H9 (cell line): ENCODE measurements at regions not wholly inside any gene's neighbourhood (a gene's known extent, or its start where the extent isn't known, plus 50 kb on each side); places are given as distances from the start of the nearest gene placed in this dataset.

ENCODE experiments used
- DNase-seq: peaks from one replicate; pipeline ENCODE4 v3.0.0-alpha.2; 2017
- H2AFZ ChIP-seq: one replicate; pipeline ENCODE4 v1.6.1; 2013; ENCODE audit warnings: mild to moderate bottlenecking, low read length, control low read depth, moderate library complexity
- H2AK5ac ChIP-seq: 2 replicates; pipeline ENCODE4 v1.6.1; 2013; ENCODE audit warnings: low read length, control low read depth, mixed read lengths; ENCODE audit not compliant: insufficient read length
- H2BK120ac ChIP-seq: one replicate; pipeline ENCODE4 v1.6.1; 2013; ENCODE audit warnings: low read depth, mild to moderate bottlenecking, low read length, control low read depth, inconsistent platforms; ENCODE audit not compliant: poor library complexity, severe bottlenecking
- H2BK12ac ChIP-seq: 2 replicates; pipeline ENCODE4 v1.6.1; 2013; ENCODE audit warnings: low read length, control low read depth, mixed read lengths, low read depth; ENCODE audit not compliant: insufficient read length
- H2BK15ac ChIP-seq: 2 replicates; pipeline ENCODE4 v1.6.1; 2013; ENCODE audit warnings: low read depth, low read length, control low read depth
- H2BK20ac ChIP-seq: one replicate; pipeline ENCODE4 v1.6.1; 2013; ENCODE audit warnings: low read depth, mild to moderate bottlenecking, low read length, control low read depth, inconsistent platforms; ENCODE audit not compliant: poor library complexity, severe bottlenecking
- H2BK5ac ChIP-seq: 2 replicates; pipeline ENCODE4 v1.6.1; 2013; ENCODE audit warnings: low read length, control low read depth, mixed read lengths; ENCODE audit not compliant: insufficient read length
- H3K14ac ChIP-seq: 2 replicates; pipeline ENCODE4 v1.6.1; 2013; ENCODE audit warnings: low read length, control low read depth; ENCODE audit not compliant: insufficient read depth
- H3K18ac ChIP-seq: 2 replicates; pipeline ENCODE4 v1.6.1; 2013; ENCODE audit warnings: low read depth, mild to moderate bottlenecking, mixed read lengths, low read length, control low read depth; ENCODE audit not compliant: insufficient read length
- H3K23ac ChIP-seq: 2 replicates; pipeline ENCODE4 v1.6.1; 2013; ENCODE audit warnings: low read length, control low read depth, mixed read lengths, low read depth; ENCODE audit not compliant: insufficient read length
- H3K23me2 ChIP-seq: 2 replicates; pipeline ENCODE4 v1.6.1; 2013; ENCODE audit warnings: low read depth, mild to moderate bottlenecking, mixed read lengths, low read length, control low read depth; ENCODE audit not compliant: insufficient read length, poor library complexity, severe bottlenecking
- H3K27ac ChIP-seq: 2 replicates; pipeline ENCODE4 v1.5.1; 2013; ENCODE audit warnings: low read length, control low read depth, mixed read lengths, low read depth; ENCODE audit not compliant: insufficient read length
- H3K27me3 ChIP-seq: 2 replicates; pipeline ENCODE4 v1.6.1; 2013; ENCODE audit warnings: low read length, control low read depth, inconsistent platforms; ENCODE audit not compliant: insufficient read depth
- H3K4ac ChIP-seq: 2 replicates; pipeline ENCODE4 v1.6.1; 2013; ENCODE audit warnings: low read depth, mild to moderate bottlenecking, control low read depth, inconsistent platforms, low read length, moderate library complexity
- H3K4me1 ChIP-seq: 2 replicates; pipeline ENCODE4 v1.6.1; 2013; ENCODE audit warnings: low read length, control low read depth, inconsistent platforms; ENCODE audit not compliant: insufficient read depth
- H3K4me2 ChIP-seq: 2 replicates; pipeline ENCODE4 v1.6.1; 2013; ENCODE audit warnings: low read length, control low read depth, mixed read lengths; ENCODE audit not compliant: insufficient read length, insufficient read depth
- H3K56ac ChIP-seq: 2 replicates; pipeline ENCODE4 v1.6.1; 2013; ENCODE audit warnings: low read depth, mild to moderate bottlenecking, mixed read lengths, low read length, control low read depth; ENCODE audit not compliant: insufficient read length
- H3K79me1 ChIP-seq: 2 replicates; pipeline ENCODE4 v1.6.1; 2013; ENCODE audit warnings: low read depth, mild to moderate bottlenecking, moderate library complexity, low read length, control low read depth, inconsistent platforms; ENCODE audit not compliant: insufficient read depth, poor library complexity, severe bottlenecking
- H3K79me2 ChIP-seq: 2 replicates; pipeline ENCODE4 v1.6.1; 2013; ENCODE audit warnings: low read length, control low read depth, inconsistent platforms; ENCODE audit not compliant: insufficient read depth
- H3K9ac ChIP-seq: 2 replicates; pipeline ENCODE4 v1.6.1; 2013; ENCODE audit warnings: low read length, control low read depth, mixed read lengths; ENCODE audit not compliant: insufficient read length; ENCODE audit errors: extremely low read depth
- H3K9me3 ChIP-seq: one replicate; pipeline ENCODE4 v1.6.1; 2013; ENCODE audit warnings: low read depth, low read length, inconsistent platforms; ENCODE audit not compliant: control insufficient read depth
- H3T11ph ChIP-seq: one replicate; pipeline ENCODE4 v1.6.1; 2013; ENCODE audit warnings: mild to moderate bottlenecking, low read length, control low read depth, inconsistent platforms
- H4K20me1 ChIP-seq: one replicate; pipeline ENCODE4 v1.6.1; 2013; ENCODE audit not compliant: control insufficient read depth, insufficient read length, insufficient read depth
- H4K5ac ChIP-seq: 2 replicates; pipeline ENCODE4 v1.6.1; 2013; ENCODE audit warnings: low read depth, mild to moderate bottlenecking, mixed read lengths, low read length, control low read depth; ENCODE audit not compliant: insufficient read length
- H4K8ac ChIP-seq: replicated peaks from 2 replicates; pipeline ENCODE4 v1.6.1; 2013; ENCODE audit warnings: low read length, control low read depth, mixed read lengths, low read depth; ENCODE audit not compliant: insufficient read length
- H4K91ac ChIP-seq: 2 replicates; pipeline ENCODE4 v1.6.1; 2013; ENCODE audit warnings: low read depth, mild to moderate bottlenecking, moderate library complexity, mixed read lengths, low read length, control low read depth; ENCODE audit not compliant: insufficient read length
- H3K27ac Mint-ChIP-seq, 3 experiments: 2 replicates in 2 of 3; 3 replicates in 1 of 3; pipeline ENCODE4 v1.8.0; 2020 to 2021; ENCODE audit warnings: mixed read lengths in 3 of 3, mild to moderate bottlenecking in 1 of 3, moderate library complexity in 1 of 3
- H3K27me3 Mint-ChIP-seq: 2 replicates; pipeline ENCODE4 v1.8.0; 2021; ENCODE audit warnings: low read depth, mild to moderate bottlenecking, moderate library complexity, mixed read lengths
- H3K36me3 Mint-ChIP-seq, 3 experiments: 2 replicates in 2 of 3; 3 replicates in 1 of 3; pipeline ENCODE4 v1.8.0; 2020 to 2021; ENCODE audit warnings: low read depth in 3 of 3, mixed read lengths in 3 of 3; ENCODE audit not compliant: insufficient read depth in 1 of 3
- H3K4me1 Mint-ChIP-seq, 2 experiments: 2 replicates each; pipeline ENCODE4 v1.8.0; 2020; ENCODE audit warnings: mixed read lengths in 2 of 2
- H3K4me3 Mint-ChIP-seq, 2 experiments: 2 replicates in 1 of 2; 3 replicates in 1 of 2; pipeline ENCODE4 v1.8.0; 2020 to 2021; ENCODE audit warnings: mild to moderate bottlenecking in 2 of 2, mixed read lengths in 2 of 2, moderate library complexity in 1 of 2
- H3K9me3 Mint-ChIP-seq, 2 experiments: 2 replicates in 1 of 2; 3 replicates in 1 of 2; pipeline ENCODE4 v1.8.0; 2020; ENCODE audit warnings: mild to moderate bottlenecking in 2 of 2, mixed read lengths in 2 of 2, moderate library complexity in 1 of 2
- CTCF ChIP-seq: fragments of 200-600 bp; sonication (generic); conservative IDR thresholded peaks from 3 replicates; pipeline ENCODE4 v1.8.0; 2021; ENCODE audit warnings: antibody characterized with exemption, mild to moderate bottlenecking
- WGBS: extraction: QIAGEN DNeasy Blood & Tissue Kit; methylation state at CpG from one replicate; pipeline ENCODE4 v1.1.7; 2013; ENCODE audit warnings: missing lambda C conversion rate, low lambda C conversion rate, mixed read lengths; ENCODE audit not compliant: insufficient read length; ENCODE audit errors: extremely low coverage; 5-methylcytosine and 5-hydroxymethylcytosine counted together

GRCh38 chr3:153410517-153410916, 248.5 kb downstream of the RAP2B start:
- DNase-seq = no peak
- Histone ChIP-seq H4K5ac (no peak overlapping the region), H3K23me2 (no peaks in the 10 kb centered on the region), H3K14ac (no peak overlapping the region), H3K79me2 (no peaks in the 10 kb centered on the region), H4K8ac (no peak overlapping the region), H3K18ac (no peak overlapping the region), H3T11ph (no peak overlapping the region), H3K23ac (no peak overlapping the region), H3K4me2 (no peak overlapping the region), H2AFZ (no peak overlapping the region), H2BK15ac (no peak overlapping the region), H2AK5ac (no peak overlapping the region), H3K9me3 (no peaks in the 10 kb centered on the region), H2BK12ac (no peak overlapping the region), H3K79me1 (no peaks in the 10 kb centered on the region), H3K4ac (no peak overlapping the region), H4K91ac (no peak overlapping the region), H2BK5ac (no peak overlapping the region), H2BK20ac (no peak overlapping the region), H4K20me1 (no peaks in the 10 kb centered on the region), H3K56ac (no peak overlapping the region), H3K27ac (no peak overlapping the region), H3K4me1 (no peaks in the 10 kb centered on the region), H2BK120ac (no peak overlapping the region), H3K9ac (no peak overlapping the region), H3K27me3 (no peaks in the 10 kb centered on the region)
- Mint-ChIP-seq H3K27me3 (no peaks in the 10 kb centered on the region), H3K36me3 (0 out of 7 replicates have a peak, but pooled peaks cover 0 to 3% (median 0%) of the 10 kb centered on the region in 3 experiments), H3K4me1 (peaks cover 0 to 6% of the 10 kb centered on the region in 2 experiments; a peak in 1 of 4 replicates), H3K9me3 (no peaks in the 10 kb centered on the region), H3K27ac (no peak overlapping the region), H3K4me3 (no peak overlapping the region)
- no CpG with 5 or more reads among the region's 3 CpGs for WGBS
- TF ChIP-seq CTCF = no peak
